ENCODE measurements at regions not wholly inside any gene's neighbourhood (a gene's known extent, or its start where the extent isn't known, plus 50 kb on each side); places are given as distances from the start of the nearest gene placed in this dataset.

GRCh38 chr6:156599978-156600590, 177.1 kb upstream of the ARID1B start:
- no peaks in the 10 kb centered on the region for H3K79me1 ChIP-seq (replicated peaks; ENCODE audit: low read length, poor library complexity, severe bottlenecking)
- no peak overlapping the region for H2BK15ac ChIP-seq (ENCODE audit: low read depth, poor library complexity, severe bottlenecking)
- no peak overlapping the region for H2AK5ac ChIP-seq (ENCODE audit: low read length, severe bottlenecking)
- H3K9me3 ChIP-seq (ENCODE audit: control insufficient read depth, low read length), result no peaks in the 10 kb centered on the region
- no peak overlapping the region for H2BK5ac ChIP-seq (ENCODE audit: low read depth, low read length, poor library complexity, severe bottlenecking)
- no peak overlapping the region for H3K18ac ChIP-seq (ENCODE audit: low read depth in 1 of 2, low read length in 2 of 2)
- 52% methylated on average over 3 of the region's 5 CpGs for WGBS
- no peak overlapping the region for H3K4me2 ChIP-seq (ENCODE audit: low read length, poor library complexity, severe bottlenecking)
- no peak overlapping the region for H3K9ac ChIP-seq (ENCODE audit: low read length)
- H3K14ac ChIP-seq (ENCODE audit: low read length in 2 of 2), result no peak overlapping the region
- H3K27ac ChIP-seq (ENCODE audit: low read length, poor library complexity, severe bottlenecking), result no peak overlapping the region
- H3K4ac ChIP-seq (ENCODE audit: low read depth in 1 of 2, low read length in 2 of 2), result no peak overlapping the region
- DNase-seq, result no peak
- H3K27me3 ChIP-seq (ENCODE audit: control insufficient read depth in 1 of 2, insufficient read depth in 1 of 2, low read length in 2 of 2), result peaks cover 0 to 3% of the 10 kb centered on the region in 2 experiments
- H2AFZ ChIP-seq (ENCODE audit: low read depth, low read length), result no peak overlapping the region
- H2BK12ac ChIP-seq (ENCODE audit: low read length in 2 of 2), result no peak overlapping the region
- H3K4me3 ChIP-seq (ENCODE audit: insufficient read depth in 1 of 2, low read depth in 1 of 2, low read length in 2 of 2), result no peak overlapping the region
- H3K4me1 ChIP-seq (ENCODE audit: control insufficient read depth, insufficient read depth, low read depth, low read length), result peaks cover 5% of the 10 kb centered on the region
- H4K8ac ChIP-seq (ENCODE audit: low read length), result no peak overlapping the region
- no peak overlapping the region for H2BK120ac ChIP-seq (ENCODE audit: low read depth, low read length)
- H4K91ac ChIP-seq (ENCODE audit: low read length), result no peak overlapping the region
- no peaks in the 10 kb centered on the region for H3K36me3 ChIP-seq (ENCODE audit: control insufficient read depth in 1 of 2, insufficient read depth in 2 of 2, low read depth in 1 of 2, low read length in 2 of 2)
- no peak overlapping the region for H3K23ac ChIP-seq (ENCODE audit: low read length in 2 of 2)

GRCh38 chr6:156599366-156599765, 177.8 kb upstream of the ARID1B start:
- H3K79me1 ChIP-seq (replicated peaks; ENCODE audit: low read length, poor library complexity, severe bottlenecking), result no peaks in the 10 kb centered on the region
- H2BK15ac ChIP-seq (ENCODE audit: low read depth, poor library complexity, severe bottlenecking), result no peak overlapping the region
- H3K23ac ChIP-seq (ENCODE audit: low read length in 2 of 2), result no peak overlapping the region
- no peak overlapping the region for H4K8ac ChIP-seq (ENCODE audit: low read length)
- H2AFZ ChIP-seq (ENCODE audit: low read depth, low read length), result no peak overlapping the region
- no peak overlapping the region for H3K4me2 ChIP-seq (ENCODE audit: low read length, poor library complexity, severe bottlenecking)
- H3K36me3 ChIP-seq (ENCODE audit: control insufficient read depth in 1 of 2, insufficient read depth in 2 of 2, low read depth in 1 of 2, low read length in 2 of 2), result no peaks in the 10 kb centered on the region
- H4K91ac ChIP-seq (ENCODE audit: low read length), result no peak overlapping the region
- no peaks in the 10 kb centered on the region for H3K9me3 ChIP-seq (ENCODE audit: control insufficient read depth, low read length)
- H3K9ac ChIP-seq (ENCODE audit: low read length), result no peak overlapping the region
- peaks cover 6% of the 10 kb centered on the region for H3K4me1 ChIP-seq (ENCODE audit: control insufficient read depth, insufficient read depth, low read depth, low read length)
- H3K4ac ChIP-seq (ENCODE audit: low read depth in 1 of 2, low read length in 2 of 2), result no peak overlapping the region
- no peak overlapping the region for H3K18ac ChIP-seq (ENCODE audit: low read depth in 1 of 2, low read length in 2 of 2)
- no peak overlapping the region for H3K4me3 ChIP-seq (ENCODE audit: insufficient read depth in 1 of 2, low read depth in 1 of 2, low read length in 2 of 2)
- WGBS, result 90% methylated on average over 11 of the region's 11 CpGs
- no peak overlapping the region for H2AK5ac ChIP-seq (ENCODE audit: low read length, severe bottlenecking)
- peaks cover 0 to 3% of the 10 kb centered on the region in 2 experiments for H3K27me3 ChIP-seq (ENCODE audit: control insufficient read depth in 1 of 2, insufficient read depth in 1 of 2, low read length in 2 of 2)
- H2BK5ac ChIP-seq (ENCODE audit: low read depth, low read length, poor library complexity, severe bottlenecking), result no peak overlapping the region
- no peak for DNase-seq
- no peak overlapping the region for H3K27ac ChIP-seq (ENCODE audit: low read length, poor library complexity, severe bottlenecking)
- H2BK120ac ChIP-seq (ENCODE audit: low read depth, low read length), result no peak overlapping the region
- no peak overlapping the region for H2BK12ac ChIP-seq (ENCODE audit: low read length in 2 of 2)
- H3K14ac ChIP-seq (ENCODE audit: low read length in 2 of 2), result no peak overlapping the region

- Histone ChIP-seq H2AFZ (ENCODE audit: low read depth, low read length) (no peak overlapping the region), H3K36me3 (ENCODE audit: control insufficient read depth in 1 of 2, insufficient read depth in 2 of 2, low read depth in 1 of 2, low read length in 2 of 2) (no peaks in the 10 kb centered on the region), H3K14ac (ENCODE audit: low read length in 2 of 2) (no peak overlapping the region), H3K4me1 (ENCODE audit: control insufficient read depth, insufficient read depth, low read depth, low read length) (peaks cover 6% of the 10 kb centered on the region), H3K4me2 (ENCODE audit: low read length, poor library complexity, severe bottlenecking) (no peak overlapping the region), H2BK120ac (ENCODE audit: low read depth, low read length) (no peak overlapping the region), H4K91ac (ENCODE audit: low read length) (no peak overlapping the region), H2BK12ac (ENCODE audit: low read length in 2 of 2) (no peak overlapping the region), H2AK5ac (ENCODE audit: low read length, severe bottlenecking) (no peak overlapping the region), H3K27ac (ENCODE audit: low read length, poor library complexity, severe bottlenecking) (no peak overlapping the region), H2BK15ac (ENCODE audit: low read depth, poor library complexity, severe bottlenecking) (no peak overlapping the region), H3K4me3 (ENCODE audit: insufficient read depth in 1 of 2, low read depth in 1 of 2, low read length in 2 of 2) (no peak overlapping the region), H4K8ac (ENCODE audit: low read length) (no peak overlapping the region), H2BK5ac (ENCODE audit: low read depth, low read length, poor library complexity, severe bottlenecking) (no peak overlapping the region), H3K23ac (ENCODE audit: low read length in 2 of 2) (no peak overlapping the region), H3K9me3 (ENCODE audit: control insufficient read depth, low read length) (no peaks in the 10 kb centered on the region), H3K18ac (ENCODE audit: low read depth in 1 of 2, low read length in 2 of 2) (no peak overlapping the region), H3K27me3 (ENCODE audit: control insufficient read depth in 1 of 2, insufficient read depth in 1 of 2, low read length in 2 of 2) (peaks cover 0 to 3% of the 10 kb centered on the region in 2 experiments), H3K79me1 (replicated peaks; ENCODE audit: low read length, poor library complexity, severe bottlenecking) (no peaks in the 10 kb centered on the region), H3K4ac (ENCODE audit: low read depth in 1 of 2, low read length in 2 of 2) (no peak overlapping the region), H3K9ac (ENCODE audit: low read length) (no peak overlapping the region)
- no peak for DNase-seq
- 41% methylated on average over 6 of the region's 6 CpGs for WGBS
Observed at GRCh38 chr6:156598855-156599180, 178.4 kb upstream of the ARID1B start.

- no peak overlapping the region for H2AFZ ChIP-seq (ENCODE audit: low read depth, low read length)
- H2AK5ac ChIP-seq (ENCODE audit: low read length, severe bottlenecking), result no peak overlapping the region
- no peak overlapping the region for H2BK5ac ChIP-seq (ENCODE audit: low read depth, low read length, poor library complexity, severe bottlenecking)
- no peak overlapping the region for H3K23ac ChIP-seq (ENCODE audit: low read length in 2 of 2)
- no peak overlapping the region for H4K8ac ChIP-seq (ENCODE audit: low read length)
- H2BK12ac ChIP-seq (ENCODE audit: low read length in 2 of 2), result no peak overlapping the region
- H2BK120ac ChIP-seq (ENCODE audit: low read depth, low read length), result no peak overlapping the region
- H4K91ac ChIP-seq (ENCODE audit: low read length), result no peak overlapping the region
- no peak overlapping the region for H3K14ac ChIP-seq (ENCODE audit: low read length in 2 of 2)
- H3K4me2 ChIP-seq (ENCODE audit: low read length, poor library complexity, severe bottlenecking), result no peak overlapping the region
- H3K4me3 ChIP-seq (ENCODE audit: insufficient read depth in 1 of 2, low read depth in 1 of 2, low read length in 2 of 2), result no peak overlapping the region
- 78% methylated on average over 22 of the region's 22 CpGs for WGBS
- no peak overlapping the region for H3K27ac ChIP-seq (ENCODE audit: low read length, poor library complexity, severe bottlenecking)
- H3K4ac ChIP-seq (ENCODE audit: low read depth in 1 of 2, low read length in 2 of 2), result no peak overlapping the region
- no peak overlapping the region for H3K18ac ChIP-seq (ENCODE audit: low read depth in 1 of 2, low read length in 2 of 2)
- H2BK15ac ChIP-seq (ENCODE audit: low read depth, poor library complexity, severe bottlenecking), result no peak overlapping the region
- no peaks in the 10 kb centered on the region for H3K9me3 ChIP-seq (ENCODE audit: control insufficient read depth, low read length)
- no peaks in the 10 kb centered on the region for H3K36me3 ChIP-seq (ENCODE audit: control insufficient read depth in 1 of 2, insufficient read depth in 2 of 2, low read depth in 1 of 2, low read length in 2 of 2)
- no peak for DNase-seq
- H3K27me3 ChIP-seq (ENCODE audit: control insufficient read depth in 1 of 2, insufficient read depth in 1 of 2, low read length in 2 of 2), result peaks cover 0 to 3% of the 10 kb centered on the region in 2 experiments
- H3K79me1 ChIP-seq (replicated peaks; ENCODE audit: low read length, poor library complexity, severe bottlenecking), result no peaks in the 10 kb centered on the region
- H3K4me1 ChIP-seq (ENCODE audit: control insufficient read depth, insufficient read depth, low read depth, low read length), result peaks cover 6% of the 10 kb centered on the region
- H3K9ac ChIP-seq (ENCODE audit: low read length), result no peak overlapping the region
Observed at GRCh38 chr6:156598071-156598854, 178.9 kb upstream of the ARID1B start.
